ENCODE measurements at regions not wholly inside any gene's neighbourhood (a gene's known extent, or its start where the extent isn't known, plus 50 kb on each side); places are given as distances from the start of the nearest gene placed in this dataset.

DNA sequence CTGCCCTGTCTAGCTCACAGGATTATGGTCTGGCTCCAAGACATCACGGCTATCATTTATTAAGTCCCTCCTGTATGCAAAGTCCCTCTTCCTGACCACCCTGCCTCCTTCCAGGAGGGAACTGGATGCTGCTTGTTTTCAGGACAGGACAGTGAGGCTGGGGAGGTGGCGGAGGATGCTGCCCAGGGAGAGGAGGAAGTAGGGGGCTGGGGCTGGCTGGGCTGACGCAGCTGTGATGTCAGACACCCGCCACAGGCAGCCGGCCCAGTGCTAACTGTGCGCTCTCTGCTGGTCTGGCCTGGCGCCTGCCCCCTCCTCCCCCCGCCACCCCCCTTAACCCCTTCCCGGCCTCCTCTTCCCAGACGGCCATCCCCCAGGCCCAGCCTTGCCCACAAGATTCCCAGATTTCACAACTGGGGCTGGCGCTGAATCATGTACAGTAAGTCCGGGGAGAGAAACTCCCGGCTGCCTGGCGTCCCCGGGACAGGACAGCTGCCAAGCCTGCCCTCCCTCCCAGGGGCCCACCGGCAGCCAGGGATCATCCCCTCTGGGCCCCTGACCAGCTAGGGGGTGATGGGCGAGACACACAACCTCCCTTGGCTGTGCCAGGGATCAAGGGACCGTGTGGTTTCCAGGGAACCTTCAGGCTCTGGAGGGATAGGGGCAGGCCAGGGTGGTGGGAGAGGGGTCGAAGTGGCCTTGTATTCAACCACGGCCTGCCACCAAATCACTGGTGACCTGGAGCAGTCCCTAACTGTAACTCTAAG is 118.1 kb downstream of the CEBPB start:
- peaks cover 86% of the 10 kb centered on the region for H3F3A ChIP-seq (ENCODE audit: insufficient read depth, low read depth)
- peak overlapping the region; percentile 51 for H3K4me3 ChIP-seq
- H3K4me1 ChIP-seq (replicated peaks; ENCODE audit: insufficient read depth) = peaks cover 98% of the 10 kb centered on the region
- no peaks in the 10 kb centered on the region for H3K27me3 ChIP-seq (ENCODE audit: insufficient read depth, low read depth)
- BruUV-seq (replicated peaks) = no TSS peak
- TF ChIP-seq EZH2 (IDR thresholded peaks at IDR 0.05; ENCODE audit: low read depth) (no peak), CTCF (conservative IDR thresholded peaks at IDR 0.05) (no peak)
- ChIA-PET POLR2A (ENCODE audit: unreplicated experiment) (interaction anchor here (0.6 to 0.9 kb wide), 3 partner anchors 41 to 226 kb away, joined by 4 read pairs; no protein-coding TSS in a partner anchor), CTCF (interaction anchor here (0.5 to 0.8 kb wide), 5 partner anchors 9 to 1678 kb away, joined by 3 to 7 read pairs (median 3); no protein-coding TSS in a partner anchor)
- peak overlapping the region; percentile 95 for H3K27ac ChIP-seq
- no peaks in the 10 kb centered on the region for H3K9me2 ChIP-seq (ENCODE audit: insufficient read depth)
- peak; percentile 76 to 83 for DNase-seq
- no peaks in the 10 kb centered on the region for H4K20me1 ChIP-seq (ENCODE audit: insufficient read depth)
- intact Hi-C loops (cut with micrococcal nuclease; ENCODE audit: unreplicated experiment) = loop anchor here (2.0 kb wide), 1 partner anchor 16 kb away; no protein-coding TSS in a partner anchor
- no peaks in the 10 kb centered on the region for H3K36me3 ChIP-seq (ENCODE audit: low read depth)
- H3K9me3 ChIP-seq (ENCODE audit: insufficient read depth, low read depth) = no peaks in the 10 kb centered on the region
- peak overlapping the region; percentile 92 for H3K4me2 ChIP-seq
- H2AFZ ChIP-seq = peak overlapping the region; percentile 50; the same call in 1 of the 2 replicates
- peaks cover 19% of the 10 kb centered on the region for H3K79me2 ChIP-seq (ENCODE audit: low read depth)

- ChIA-PET CTCF (interaction anchor here (0.6 to 0.7 kb wide), 3 partner anchors 10 to 1678 kb away, joined by 3 to 5 read pairs (median 3); no protein-coding TSS in a partner anchor), POLR2A (ENCODE audit: unreplicated experiment) (interaction anchor here (0.6 kb wide), 2 partner anchors 49 to 80 kb away, joined by 3 to 4 read pairs; no protein-coding TSS in a partner anchor)
- BruUV-seq (replicated peaks) = TSS peak; percentile 87
- Histone ChIP-seq H3F3A (ENCODE audit: insufficient read depth, low read depth) (peaks cover 86% of the 10 kb centered on the region), H3K4me2 (peak overlapping the region; percentile 92), H4K20me1 (ENCODE audit: insufficient read depth) (no peaks in the 10 kb centered on the region), H3K36me3 (ENCODE audit: low read depth) (no peaks in the 10 kb centered on the region), H3K9me3 (ENCODE audit: insufficient read depth, low read depth) (no peaks in the 10 kb centered on the region), H3K9me2 (ENCODE audit: insufficient read depth) (no peaks in the 10 kb centered on the region), H2AFZ (peak overlapping the region; percentile 50; the same call in 1 of the 2 replicates), H3K4me1 (replicated peaks; ENCODE audit: insufficient read depth) (peaks cover 98% of the 10 kb centered on the region), H3K27me3 (ENCODE audit: insufficient read depth, low read depth) (no peaks in the 10 kb centered on the region), H3K4me3 (peak overlapping the region; percentile 51), H3K27ac (peak overlapping the region; percentile 95), H3K79me2 (ENCODE audit: low read depth) (peaks cover 19% of the 10 kb centered on the region)
- no peak for DNase-seq
- no peak for TF ChIP-seq EZH2 (IDR thresholded peaks at IDR 0.05; ENCODE audit: low read depth)
- no peak for TF ChIP-seq CTCF (conservative IDR thresholded peaks at IDR 0.05)
- intact Hi-C loops (cut with micrococcal nuclease; ENCODE audit: unreplicated experiment) = loop anchor here (2.0 kb wide), 1 partner anchor 17 kb away; no protein-coding TSS in a partner anchor
These were observed 118.7 kb downstream of the CEBPB start for GRCh38 chr20:50309280-50309763.

DNA sequence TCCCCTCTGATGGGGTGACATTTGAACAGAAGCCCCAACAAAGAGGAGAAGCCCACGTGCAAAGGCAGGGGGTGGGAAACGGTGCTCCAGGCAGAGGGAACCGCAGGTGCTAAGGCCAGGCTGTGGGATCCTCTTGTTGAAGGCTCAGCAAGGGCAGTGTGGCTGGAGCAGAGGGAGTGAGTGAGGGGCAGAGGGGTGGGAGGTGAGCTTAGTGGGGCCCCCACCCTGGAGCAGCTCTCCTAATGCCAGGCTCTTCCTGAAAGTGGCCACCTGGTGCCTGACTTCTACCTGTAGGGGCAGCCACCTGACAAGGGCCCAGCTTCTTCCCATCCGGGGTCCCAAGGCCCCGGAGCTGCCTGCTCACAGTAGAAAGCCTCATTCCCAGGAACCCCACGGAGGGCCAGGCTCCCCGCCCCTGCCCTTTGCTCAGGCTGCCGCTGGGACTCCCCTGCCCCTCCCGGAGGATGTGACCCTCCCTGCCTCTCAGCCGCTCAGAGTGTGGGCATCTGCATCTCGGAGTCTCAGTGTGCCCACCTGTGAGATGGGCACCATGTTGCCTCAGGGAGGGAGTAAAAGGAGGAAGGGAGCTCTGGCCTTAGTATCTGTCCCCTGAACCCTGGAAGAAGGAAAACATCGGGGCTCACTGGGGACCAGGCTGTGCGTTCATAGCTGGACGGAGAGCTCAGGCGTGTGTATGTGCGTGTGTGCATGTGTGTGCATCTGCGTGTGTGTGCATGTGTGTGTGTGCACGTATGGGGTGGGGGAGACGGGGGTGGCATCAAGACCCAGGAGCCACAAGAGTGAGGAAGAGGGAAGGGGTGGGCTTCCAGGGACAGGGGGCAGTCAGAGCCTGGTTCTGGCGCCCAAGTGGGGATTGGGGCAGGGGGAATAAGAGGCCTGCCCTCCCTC is 119.4 kb downstream of the CEBPB start:
- H4K20me1 ChIP-seq (ENCODE audit: insufficient read depth) = no peaks in the 10 kb centered on the region
- no peak for TF ChIP-seq CTCF (conservative IDR thresholded peaks at IDR 0.05)
- no peak for TF ChIP-seq EZH2 (IDR thresholded peaks at IDR 0.05; ENCODE audit: low read depth)
- H3K36me3 ChIP-seq (ENCODE audit: low read depth) = no peaks in the 10 kb centered on the region
- POLR2A ChIA-PET (ENCODE audit: unreplicated experiment) = interaction anchor here (0.6 kb wide), 1 partner anchor 80 kb away, joined by 3 read pairs; no protein-coding TSS in a partner anchor
- no peaks in the 10 kb centered on the region for H3K9me2 ChIP-seq (ENCODE audit: insufficient read depth)
- H3K4me3 ChIP-seq = peak overlapping the region; percentile 51; the same call in 1 of the 2 replicates
- no peak overlapping the region for H2AFZ ChIP-seq
- peak overlapping the region; percentile 92 for H3K4me2 ChIP-seq
- H3K79me2 ChIP-seq (ENCODE audit: low read depth) = peaks cover 19% of the 10 kb centered on the region
- no peak for DNase-seq
- CTCF ChIA-PET = no interaction called here
- H3K4me1 ChIP-seq (replicated peaks; ENCODE audit: insufficient read depth) = peaks cover 100% of the 10 kb centered on the region
- no peaks in the 10 kb centered on the region for H3K27me3 ChIP-seq (ENCODE audit: insufficient read depth, low read depth)
- peaks cover 86% of the 10 kb centered on the region for H3F3A ChIP-seq (ENCODE audit: insufficient read depth, low read depth)
- H3K9me3 ChIP-seq (ENCODE audit: insufficient read depth, low read depth) = no peaks in the 10 kb centered on the region
- H3K27ac ChIP-seq = peak overlapping the region; percentile 95
- BruUV-seq (replicated peaks) = no TSS peak
- intact Hi-C loops (cut with micrococcal nuclease; ENCODE audit: unreplicated experiment) = loop anchor here (2.0 kb wide), 1 partner anchor 17 kb away; no protein-coding TSS in a partner anchor

Measured in PC-9 (cell line).